ENCODE measurements at regions not wholly inside any gene's neighbourhood (a gene's known extent, or its start where the extent isn't known, plus 50 kb on each side); places are given as distances from the start of the nearest gene placed in this dataset.

- Mint-ChIP-seq H3K36me3 (no peaks in the 10 kb centered on the region), H3K4me3 (no peak overlapping the region), H3K9me3 (peaks cover 0 to 3% (median 0%) of the 10 kb centered on the region in 7 donors), H3K4me1 (peaks cover 7% of the 10 kb centered on the region), H3K27me3 (ENCODE audit: low read depth in 3 of 3) (no peaks in the 10 kb centered on the region), H3K27ac (no peak overlapping the region)
- H3K4me2 ChIP-seq (replicated peaks; ENCODE audit: extremely low read depth, low read length, poor library complexity, severe bottlenecking): no peak overlapping the region
- H3K4me3 ChIP-seq (replicated peaks in 1 of 3; ENCODE audit: low read depth in 2 of 3, low read length in 3 of 3): no peak overlapping the region
- intact Hi-C loops (cut with micrococcal nuclease): no loop called here
- no peak overlapping the region for H3K27ac ChIP-seq (ENCODE audit: low read depth in 1 of 2, low read length in 2 of 2)
- H4K20me1 ChIP-seq (ENCODE audit: insufficient read depth, low read length): no peaks in the 10 kb centered on the region
- no peak for DNase-seq
- WGBS (ENCODE audit: insufficient coverage): 80% methylated on average over 3 of the region's 8 CpGs
- TF ChIP-seq, protein P1, sequence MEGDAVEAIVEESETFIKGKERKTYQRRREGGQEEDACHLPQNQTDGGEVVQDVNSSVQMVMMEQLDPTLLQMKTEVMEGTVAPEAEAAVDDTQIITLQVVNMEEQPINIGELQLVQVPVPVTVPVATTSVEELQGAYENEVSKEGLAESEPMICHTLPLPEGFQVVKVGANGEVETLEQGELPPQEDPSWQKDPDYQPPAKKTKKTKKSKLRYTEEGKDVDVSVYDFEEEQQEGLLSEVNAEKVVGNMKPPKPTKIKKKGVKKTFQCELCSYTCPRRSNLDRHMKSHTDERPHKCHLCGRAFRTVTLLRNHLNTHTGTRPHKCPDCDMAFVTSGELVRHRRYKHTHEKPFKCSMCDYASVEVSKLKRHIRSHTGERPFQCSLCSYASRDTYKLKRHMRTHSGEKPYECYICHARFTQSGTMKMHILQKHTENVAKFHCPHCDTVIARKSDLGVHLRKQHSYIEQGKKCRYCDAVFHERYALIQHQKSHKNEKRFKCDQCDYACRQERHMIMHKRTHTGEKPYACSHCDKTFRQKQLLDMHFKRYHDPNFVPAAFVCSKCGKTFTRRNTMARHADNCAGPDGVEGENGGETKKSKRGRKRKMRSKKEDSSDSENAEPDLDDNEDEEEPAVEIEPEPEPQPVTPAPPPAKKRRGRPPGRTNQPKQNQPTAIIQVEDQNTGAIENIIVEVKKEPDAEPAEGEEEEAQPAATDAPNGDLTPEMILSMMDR (IDR thresholded peaks at IDR 0.05): no peak
- no peak overlapping the region for H2AFZ ChIP-seq (ENCODE audit: insufficient read depth, low read depth, low read length, poor library complexity, severe bottlenecking)
- H3K27me3 ChIP-seq (ENCODE audit: control insufficient read depth in 2 of 2, insufficient read depth in 2 of 2, low read length in 2 of 2): no peaks in the 10 kb centered on the region
- no peaks in the 10 kb centered on the region for H3K9me3 ChIP-seq (replicated peaks in 1 of 2; ENCODE audit: control insufficient read depth in 1 of 2, insufficient read depth in 1 of 2, low read length in 2 of 2)
- no peaks in the 10 kb centered on the region for H3K36me3 ChIP-seq (replicated peaks in 1 of 2; ENCODE audit: control insufficient read depth in 1 of 2, insufficient read depth in 2 of 2, low read length in 2 of 2)
- no peak overlapping the region for H3K9ac ChIP-seq (ENCODE audit: insufficient read depth, low read length, poor library complexity, severe bottlenecking)
- no peaks in the 10 kb centered on the region for H3K79me2 ChIP-seq (ENCODE audit: insufficient read depth, low read length)
- H3K4me1 ChIP-seq (ENCODE audit: control insufficient read depth in 1 of 2, insufficient read depth in 2 of 2, low read length in 2 of 2): peaks cover 5 to 9% of the 10 kb centered on the region in 2 donors
Observed at GRCh38 chr21:35457097-35457804, 408.1 kb upstream of the RUNX1 start.

DNA sequence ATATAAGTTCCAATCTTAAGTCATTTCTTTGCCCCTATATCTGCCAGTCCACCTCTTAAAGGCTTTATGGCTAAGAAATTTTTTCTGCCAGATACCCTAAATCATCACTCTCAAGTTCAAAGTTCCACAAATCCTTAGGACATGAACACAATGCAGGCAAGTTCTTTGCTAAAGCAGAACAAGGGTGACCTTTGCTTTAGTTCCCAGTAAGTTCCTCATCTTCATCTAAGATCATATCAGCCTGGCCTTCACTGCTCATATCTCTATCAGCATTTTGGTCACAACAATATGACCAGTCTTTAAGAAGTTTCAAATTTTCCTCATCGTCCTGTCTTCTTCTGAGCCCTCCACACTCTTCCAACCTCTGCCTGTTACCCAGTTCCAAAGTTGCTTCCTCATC lies 402.2 kb upstream of the RUNX1 start:
- Histone ChIP-seq H4K20me1 (ENCODE audit: insufficient read depth, low read length) (no peaks in the 10 kb centered on the region), H3K4me2 (replicated peaks; ENCODE audit: extremely low read depth, low read length, poor library complexity, severe bottlenecking) (no peak overlapping the region), H3K9ac (ENCODE audit: insufficient read depth, low read length, poor library complexity, severe bottlenecking) (no peak overlapping the region), H3K79me2 (ENCODE audit: insufficient read depth, low read length) (no peaks in the 10 kb centered on the region), H3K9me3 (replicated peaks in 1 of 2; ENCODE audit: control insufficient read depth in 1 of 2, insufficient read depth in 1 of 2, low read length in 2 of 2) (peaks cover 0 to 13% of the 10 kb centered on the region in 2 donors), H3K27me3 (ENCODE audit: control insufficient read depth in 2 of 2, insufficient read depth in 2 of 2, low read length in 2 of 2) (no peaks in the 10 kb centered on the region), H3K36me3 (replicated peaks in 1 of 2; ENCODE audit: control insufficient read depth in 1 of 2, insufficient read depth in 2 of 2, low read length in 2 of 2) (no peaks in the 10 kb centered on the region), H3K4me3 (replicated peaks in 1 of 3; ENCODE audit: low read depth in 2 of 3, low read length in 3 of 3) (no peak overlapping the region), H3K4me1 (ENCODE audit: control insufficient read depth in 1 of 2, insufficient read depth in 2 of 2, low read length in 2 of 2) (no peaks in the 10 kb centered on the region), H2AFZ (ENCODE audit: insufficient read depth, low read depth, low read length, poor library complexity, severe bottlenecking) (no peak overlapping the region), H3K27ac (ENCODE audit: low read depth in 1 of 2, low read length in 2 of 2) (no peak overlapping the region)
- DNase-seq: no peak
- Mint-ChIP-seq H3K4me3 (no peak overlapping the region), H3K4me1 (no peaks in the 10 kb centered on the region), H3K27ac (no peak overlapping the region), H3K9me3 (peaks cover 5 to 15% (median 12%) of the 10 kb centered on the region in 7 donors), H3K27me3 (ENCODE audit: low read depth in 3 of 3) (peaks cover 0 to 4% (median 0%) of the 10 kb centered on the region in 3 donors), H3K36me3 (no peaks in the 10 kb centered on the region)
- TF ChIP-seq, protein P1 (IDR thresholded peaks at IDR 0.05): no peak
- intact Hi-C loops (cut with micrococcal nuclease): no loop called here
- no CpG with 5 or more reads among the region's 1 CpG for WGBS (ENCODE audit: insufficient coverage)

Measured in CD14-positive monocyte (primary cell).